Neural cell (in vitro differentiated cells): ENCODE measurements at regions not wholly inside any gene's neighbourhood (a gene's known extent, or its start where the extent isn't known, plus 50 kb on each side); places are given as distances from the start of the nearest gene placed in this dataset.

ENCODE experiments used
- H2AFZ ChIP-seq: fragments of 200-600, 300-800 bp; sonication (generic), shearing (Covaris generic); 2 replicates; pipeline ENCODE4 v1.6.0; 2014; ENCODE audit warnings: low read depth, mild to moderate bottlenecking, antibody characterized with exemption, low read length, moderate library complexity
- H3F3A ChIP-seq: fragments of 200-600 bp; shearing (Covaris generic); 2 replicates; pipeline ENCODE4 v1.6.1; 2016; ENCODE audit warnings: mild to moderate bottlenecking, moderate library complexity, mixed read lengths, antibody characterized with exemption, low read length; ENCODE audit not compliant: insufficient read depth, poor library complexity, severe bottlenecking
- H3K27ac ChIP-seq: fragments of 200-600, 300-800 bp; sonication (generic), shearing (Covaris generic); 2 replicates; pipeline ENCODE4 v1.5.1; 2014; ENCODE audit warnings: mild to moderate bottlenecking, low read length, moderate library complexity
- H3K27me3 ChIP-seq: fragments of 300-800, 200-600 bp; sonication (generic), shearing (Covaris generic); 2 replicates; pipeline ENCODE4 v1.6.0; 2014; ENCODE audit warnings: mild to moderate bottlenecking, low read depth, low read length, moderate library complexity; ENCODE audit not compliant: insufficient read depth
- H3K36me3 ChIP-seq: fragments of 300-800, 200-600 bp; sonication (generic), shearing (Covaris generic); 2 replicates; pipeline ENCODE4 v1.5.1; 2014; ENCODE audit warnings: mild to moderate bottlenecking, antibody characterized with exemption, low read length, moderate library complexity; ENCODE audit not compliant: insufficient read depth
- H3K4me2 ChIP-seq: fragments of 300-800, 200-600 bp; sonication (generic), shearing (Covaris generic); 2 replicates; pipeline ENCODE4 v1.6.0; 2014; ENCODE audit warnings: mild to moderate bottlenecking, low read length
- H3K4me3 ChIP-seq: fragments of 300-800, 200-600 bp; sonication (generic), shearing (Covaris generic); 2 replicates; pipeline ENCODE4 v1.5.1; 2014; ENCODE audit warnings: mild to moderate bottlenecking, low read length, moderate library complexity
- H3K79me2 ChIP-seq: fragments of 200-600 bp; shearing (Covaris generic); replicated peaks from 2 replicates; pipeline ENCODE4 v1.6.0; 2014; ENCODE audit warnings: mild to moderate bottlenecking, low read length, moderate library complexity; ENCODE audit not compliant: insufficient read depth
- H3K9ac ChIP-seq: fragments of 300-800, 200-600 bp; sonication (generic), shearing (Covaris generic); 2 replicates; pipeline ENCODE4 v1.6.1; 2016; ENCODE audit warnings: mild to moderate bottlenecking, low read length, mixed read lengths
- H3K9me2 ChIP-seq: fragments of 200-600 bp; shearing (Covaris generic); 2 replicates; pipeline ENCODE4 v1.6.1; 2016; ENCODE audit warnings: mild to moderate bottlenecking, low read length, mixed read lengths; ENCODE audit not compliant: insufficient read depth
- H3K9me3 ChIP-seq: fragments of 200-600, 300-800 bp; sonication (generic), shearing (Covaris generic); 2 replicates; pipeline ENCODE4 v1.6.1; 2016; ENCODE audit warnings: mild to moderate bottlenecking, mixed run types, low read length, moderate library complexity, mixed read lengths
- H4K20me1 ChIP-seq: fragments of 200-600 bp; shearing (Covaris generic); 2 replicates; pipeline ENCODE4 v1.6.1; 2016; ENCODE audit warnings: mild to moderate bottlenecking, mixed run types; ENCODE audit not compliant: insufficient read depth
- EP300 ChIP-seq: fragments of 450-650 bp; conservative IDR thresholded peaks from 2 replicates; pipeline ENCODE4 v1.6.1; 2014; ENCODE audit warnings: antibody characterized with exemption, mild to moderate bottlenecking, moderate library complexity; ENCODE audit not compliant: poor library complexity, severe bottlenecking
- EZH2 ChIP-seq: fragments of 200-600, 300-800 bp; shearing (Covaris generic), sonication (generic); IDR thresholded peaks from 2 replicates; pipeline ENCODE4 v1.6.1; 2014; ENCODE audit warnings: antibody characterized with exemption, low read length, borderline replicate concordance, mild to moderate bottlenecking; ENCODE audit not compliant: insufficient read depth, poor library complexity, severe bottlenecking
- MXI1 ChIP-seq: fragments of 450-650 bp; conservative IDR thresholded peaks from 2 replicates; pipeline ENCODE4 v1.6.1; 2014; ENCODE audit warnings: antibody characterized with exemption, mild to moderate bottlenecking; ENCODE audit not compliant: poor library complexity, severe bottlenecking
- POLR2AphosphoS5 ChIP-seq: IDR thresholded peaks from 2 replicates; pipeline ENCODE4 v1.6.1; 2012
- RAD21 ChIP-seq: fragments of 450-650 bp; conservative IDR thresholded peaks from 2 replicates; pipeline ENCODE4 v1.6.1; 2014; ENCODE audit warnings: antibody characterized with exemption, mild to moderate bottlenecking, moderate library complexity
- SMC3 ChIP-seq: fragments of 450-650 bp; conservative IDR thresholded peaks from 2 replicates; pipeline ENCODE4 v1.6.1; 2014; ENCODE audit warnings: antibody characterized with exemption, mild to moderate bottlenecking, moderate library complexity; ENCODE audit not compliant: poor library complexity
- TAF1 ChIP-seq: IDR thresholded peaks from 2 replicates; pipeline ENCODE4 v1.6.1; 2012; ENCODE audit warnings: low read depth
- TF ChIP-seq, protein P1 (sequence below): fragments of 450-650 bp; IDR thresholded peaks from 2 replicates; pipeline ENCODE4 v1.5.1; 2014; ENCODE audit warnings: antibody characterized with exemption, mild to moderate bottlenecking, moderate library complexity; ENCODE audit not compliant: poor library complexity, severe bottlenecking
- TF ChIP-seq, protein P2 (sequence below): IDR thresholded peaks from 2 replicates; pipeline ENCODE4 v1.6.1; 2012; ENCODE audit warnings: borderline replicate concordance

DNA sequence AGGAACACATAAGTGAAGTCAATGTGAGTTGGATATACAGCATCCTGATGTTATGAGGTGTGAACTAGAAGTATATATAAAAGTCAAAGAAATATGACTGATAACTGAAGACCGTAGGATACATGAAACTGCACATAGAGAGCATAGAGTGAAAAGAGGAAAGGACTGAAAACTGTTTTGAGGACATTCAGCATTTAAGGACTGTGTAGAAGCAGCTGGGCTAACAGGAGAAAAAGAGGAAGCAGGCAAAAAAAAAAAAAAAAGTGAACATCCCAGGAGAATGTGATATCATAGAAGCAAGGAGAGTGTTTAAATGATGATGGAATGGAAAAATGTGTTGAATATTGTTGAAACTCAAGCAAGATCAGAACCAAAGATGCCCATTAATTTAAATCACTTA is 363.5 kb downstream of the PCDH20 start:
- Histone ChIP-seq H3K9me2 (no peaks in the 10 kb centered on the region), H3K79me2 (no peaks in the 10 kb centered on the region), H3K9ac (no peak overlapping the region), H3K27me3 (no peaks in the 10 kb centered on the region), H4K20me1 (no peaks in the 10 kb centered on the region), H3K27ac (no peak overlapping the region), H3F3A (no peaks in the 10 kb centered on the region), H3K9me3 (no peaks in the 10 kb centered on the region), H3K4me3 (no peak overlapping the region), H3K36me3 (no peaks in the 10 kb centered on the region), H2AFZ (no peak overlapping the region), H3K4me2 (no peak overlapping the region)
- TF ChIP-seq, protein P1, sequence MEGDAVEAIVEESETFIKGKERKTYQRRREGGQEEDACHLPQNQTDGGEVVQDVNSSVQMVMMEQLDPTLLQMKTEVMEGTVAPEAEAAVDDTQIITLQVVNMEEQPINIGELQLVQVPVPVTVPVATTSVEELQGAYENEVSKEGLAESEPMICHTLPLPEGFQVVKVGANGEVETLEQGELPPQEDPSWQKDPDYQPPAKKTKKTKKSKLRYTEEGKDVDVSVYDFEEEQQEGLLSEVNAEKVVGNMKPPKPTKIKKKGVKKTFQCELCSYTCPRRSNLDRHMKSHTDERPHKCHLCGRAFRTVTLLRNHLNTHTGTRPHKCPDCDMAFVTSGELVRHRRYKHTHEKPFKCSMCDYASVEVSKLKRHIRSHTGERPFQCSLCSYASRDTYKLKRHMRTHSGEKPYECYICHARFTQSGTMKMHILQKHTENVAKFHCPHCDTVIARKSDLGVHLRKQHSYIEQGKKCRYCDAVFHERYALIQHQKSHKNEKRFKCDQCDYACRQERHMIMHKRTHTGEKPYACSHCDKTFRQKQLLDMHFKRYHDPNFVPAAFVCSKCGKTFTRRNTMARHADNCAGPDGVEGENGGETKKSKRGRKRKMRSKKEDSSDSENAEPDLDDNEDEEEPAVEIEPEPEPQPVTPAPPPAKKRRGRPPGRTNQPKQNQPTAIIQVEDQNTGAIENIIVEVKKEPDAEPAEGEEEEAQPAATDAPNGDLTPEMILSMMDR: no peak
- TF ChIP-seq SMC3 (no peak), EZH2 (no peak), POLR2AphosphoS5 (no peak), RAD21 (no peak), MXI1 (no peak), EP300 (no peak), TAF1 (no peak)
- TF ChIP-seq, protein P2, sequence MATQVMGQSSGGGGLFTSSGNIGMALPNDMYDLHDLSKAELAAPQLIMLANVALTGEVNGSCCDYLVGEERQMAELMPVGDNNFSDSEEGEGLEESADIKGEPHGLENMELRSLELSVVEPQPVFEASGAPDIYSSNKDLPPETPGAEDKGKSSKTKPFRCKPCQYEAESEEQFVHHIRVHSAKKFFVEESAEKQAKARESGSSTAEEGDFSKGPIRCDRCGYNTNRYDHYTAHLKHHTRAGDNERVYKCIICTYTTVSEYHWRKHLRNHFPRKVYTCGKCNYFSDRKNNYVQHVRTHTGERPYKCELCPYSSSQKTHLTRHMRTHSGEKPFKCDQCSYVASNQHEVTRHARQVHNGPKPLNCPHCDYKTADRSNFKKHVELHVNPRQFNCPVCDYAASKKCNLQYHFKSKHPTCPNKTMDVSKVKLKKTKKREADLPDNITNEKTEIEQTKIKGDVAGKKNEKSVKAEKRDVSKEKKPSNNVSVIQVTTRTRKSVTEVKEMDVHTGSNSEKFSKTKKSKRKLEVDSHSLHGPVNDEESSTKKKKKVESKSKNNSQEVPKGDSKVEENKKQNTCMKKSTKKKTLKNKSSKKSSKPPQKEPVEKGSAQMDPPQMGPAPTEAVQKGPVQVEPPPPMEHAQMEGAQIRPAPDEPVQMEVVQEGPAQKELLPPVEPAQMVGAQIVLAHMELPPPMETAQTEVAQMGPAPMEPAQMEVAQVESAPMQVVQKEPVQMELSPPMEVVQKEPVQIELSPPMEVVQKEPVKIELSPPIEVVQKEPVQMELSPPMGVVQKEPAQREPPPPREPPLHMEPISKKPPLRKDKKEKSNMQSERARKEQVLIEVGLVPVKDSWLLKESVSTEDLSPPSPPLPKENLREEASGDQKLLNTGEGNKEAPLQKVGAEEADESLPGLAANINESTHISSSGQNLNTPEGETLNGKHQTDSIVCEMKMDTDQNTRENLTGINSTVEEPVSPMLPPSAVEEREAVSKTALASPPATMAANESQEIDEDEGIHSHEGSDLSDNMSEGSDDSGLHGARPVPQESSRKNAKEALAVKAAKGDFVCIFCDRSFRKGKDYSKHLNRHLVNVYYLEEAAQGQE: no peak

DNA sequence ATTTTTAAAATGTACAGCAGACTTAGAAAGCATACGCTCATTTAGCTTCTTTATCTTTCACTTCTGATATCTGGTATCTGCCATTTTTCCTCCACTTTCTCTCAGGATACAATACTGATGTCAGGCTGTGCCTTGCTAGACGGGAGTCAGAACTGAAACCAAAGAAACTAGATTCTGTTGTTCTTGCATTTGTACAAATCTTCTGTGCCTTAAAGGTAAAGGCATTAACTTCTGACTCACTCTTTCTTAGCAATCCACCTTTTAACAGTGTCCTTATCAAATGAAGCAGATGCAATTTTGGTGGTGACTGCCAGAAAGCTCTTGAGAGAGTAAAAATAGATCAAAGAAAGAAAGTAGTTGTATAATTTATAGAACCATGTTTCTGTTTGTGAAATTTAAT is 370.4 kb downstream of the PCDH20 start:
- no peaks in the 10 kb centered on the region for H3F3A ChIP-seq
- no peak overlapping the region for H3K4me3 ChIP-seq
- no peaks in the 10 kb centered on the region for H3K36me3 ChIP-seq
- H3K79me2 ChIP-seq: no peaks in the 10 kb centered on the region
- no peak overlapping the region for H3K4me2 ChIP-seq
- no peaks in the 10 kb centered on the region for H3K27me3 ChIP-seq
- TF ChIP-seq TAF1 (no peak), POLR2AphosphoS5 (no peak), MXI1 (no peak)
- H3K27ac ChIP-seq: no peak overlapping the region
- no peak overlapping the region for H2AFZ ChIP-seq
- no peaks in the 10 kb centered on the region for H3K9me3 ChIP-seq
- no peak overlapping the region for H3K9ac ChIP-seq
- H3K9me2 ChIP-seq: no peaks in the 10 kb centered on the region
- no peaks in the 10 kb centered on the region for H4K20me1 ChIP-seq

DNA sequence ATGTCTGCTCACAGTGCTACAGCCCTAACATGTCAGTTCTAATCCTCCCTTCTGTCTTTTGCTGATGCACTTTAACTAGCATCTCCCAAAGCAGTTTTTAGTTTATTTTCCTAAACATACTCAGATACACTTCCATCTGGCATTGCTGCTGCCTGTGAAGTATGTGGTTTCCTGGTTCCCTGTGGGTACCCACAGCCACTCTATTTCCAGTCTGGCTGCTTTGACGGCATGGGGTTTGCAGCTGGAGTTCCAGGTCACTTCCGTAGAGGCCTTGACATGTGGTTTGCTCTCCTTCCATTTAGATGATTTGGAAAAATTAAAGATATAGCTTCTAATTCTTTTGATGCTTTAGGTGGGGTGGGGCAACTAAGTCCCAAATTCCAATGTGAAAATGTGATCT is 375.5 kb downstream of the PCDH20 start:
- H3K9me3 ChIP-seq: no peaks in the 10 kb centered on the region
- no peak overlapping the region for H2AFZ ChIP-seq
- H3K9me2 ChIP-seq: no peaks in the 10 kb centered on the region
- no peak overlapping the region for H3K27ac ChIP-seq
- no peak overlapping the region for H3K9ac ChIP-seq
- H4K20me1 ChIP-seq: no peaks in the 10 kb centered on the region
- H3K27me3 ChIP-seq: no peaks in the 10 kb centered on the region
- no peak overlapping the region for H3K4me3 ChIP-seq
- no peaks in the 10 kb centered on the region for H3F3A ChIP-seq
- no peaks in the 10 kb centered on the region for H3K36me3 ChIP-seq
- TF ChIP-seq, protein P1: no peak
- TF ChIP-seq EP300: no peak
- TF ChIP-seq, protein P2: no peak
- no peak for TF ChIP-seq MXI1
- no peak for TF ChIP-seq EZH2
- TF ChIP-seq POLR2AphosphoS5: no peak
- TF ChIP-seq SMC3: no peak
- no peak for TF ChIP-seq TAF1
- TF ChIP-seq RAD21: no peak
- no peaks in the 10 kb centered on the region for H3K79me2 ChIP-seq
- H3K4me2 ChIP-seq: no peak overlapping the region
